GM19023 (cell line): ENCODE measurements at regions not wholly inside any gene's neighbourhood (a gene's known extent, or its start where the extent isn't known, plus 50 kb on each side); places are given as distances from the start of the nearest gene placed in this dataset.

ENCODE experiments used
- ATAC-seq: cut with Tn5 transposase; IDR thresholded peaks from one replicate; pipeline ENCODE4 v1.9.1; 2021; ENCODE audit warnings: mild to moderate bottlenecking, moderate library complexity; ENCODE audit not compliant: unreplicated experiment

GRCh38 chr6:134381959-134382358 lies 64.0 kb upstream of the SGK1 start:
- no peak for ATAC-seq

GRCh38 chr6:134379599-134379998 lies 61.7 kb upstream of the SGK1 start:
- peak; percentile 1 for ATAC-seq

GRCh38 chr6:134379076-134379475 lies 61.2 kb upstream of the SGK1 start:
- peak; percentile 98 for ATAC-seq

- ATAC-seq = no peak
These were observed 60.5 kb upstream of the SGK1 start for GRCh38 chr6:134378426-134378825.

GRCh38 chr6:134376785-134377184 lies 58.9 kb upstream of the SGK1 start:
- no peak for ATAC-seq

GRCh38 chr6:134375220-134375580 lies 57.3 kb upstream of the SGK1 start:
- ATAC-seq = no peak

GRCh38 chr6:134374491-134375219 lies 56.7 kb upstream of the SGK1 start:
- no peak for ATAC-seq

- ATAC-seq = no peak
These were observed 56.1 kb upstream of the SGK1 start for GRCh38 chr6:134373993-134374392.

GRCh38 chr6:134373282-134373922 lies 55.5 kb upstream of the SGK1 start:
- ATAC-seq = peak; percentile 91

GRCh38 chr6:134372603-134373281 lies 54.8 kb upstream of the SGK1 start:
- ATAC-seq = no peak

GRCh38 chr6:134368670-134369069 lies 50.8 kb upstream of the SGK1 start:
- ATAC-seq = no peak
